HCT116 (cell line): ENCODE measurements at regions not wholly inside any gene's neighbourhood (a gene's known extent, or its start where the extent isn't known, plus 50 kb on each side); places are given as distances from the start of the nearest gene placed in this dataset.

Experiments
- ATAC-seq: fragments of 200-7000 bp; cut with Tn5 transposase; 2 replicates; pipeline ENCODE4 v1.9.1; 2020; ENCODE audit warnings: mild to moderate bottlenecking, moderate library complexity
- BruUV-seq: library from RNA; stranded (reverse); fragments of 400-500 nt; replicated peaks from 2 replicates; lab custom pipeline; 2021; lab: Mats Ljungman, UMichigan
- CTCF ChIA-PET: fragments of 300-600 bp; sonication (Branson Sonifier 250); formaldehyde crosslinking; loops from one replicate; lab custom pipeline; 2021; ENCODE audit warnings: antibody characterized with exemption; lab: Charles Lee
- POLR2A ChIA-PET: fragments of 300-600, 350-600 bp; sonication (Branson Sonifier 250); formaldehyde crosslinking; loops from one replicate; lab custom pipeline; 2021; ENCODE audit warnings: antibody characterized with exemption; lab: Charles Lee
- RAD21 ChIA-PET, 2 experiments: fragments of 300-600 bp; sonication (Branson Sonifier 250); formaldehyde crosslinking; loops; one replicate each; lab custom pipeline; 2023; ENCODE audit warnings: low total read pairs in 2 of 2; ENCODE audit not compliant: uncharacterized antibody in 2 of 2, unreplicated experiment in 2 of 2, low non-redundant PET in 1 of 2; lab: Charles Lee
- DNase-seq: peaks from one replicate; pipeline ENCODE4 v3.0.0-alpha.2; 2010; ENCODE audit warnings: low read depth, low spot score
- H2AFZ ChIP-seq: fragments of 200-600 bp; shearing (Covaris generic), sonication (generic); 2 replicates; pipeline ENCODE4 v1.6.1; 2017; ENCODE audit warnings: low read depth, mixed run types, mixed read lengths, antibody characterized with exemption, low read length; ENCODE audit not compliant: poor library complexity, severe bottlenecking
- H3K27ac ChIP-seq: 2 replicates; pipeline ENCODE4 v1.5.1; 2012; ENCODE audit warnings: low read depth, low read length
- H3K27me3 ChIP-seq: fragments of 200-600 bp; sonication (generic); 2 replicates; pipeline ENCODE4 v1.6.1; 2016; ENCODE audit warnings: mixed run types, low read length, mixed read lengths; ENCODE audit not compliant: insufficient read depth
- H3K36me3 ChIP-seq, 2 experiments: fragments of 200-500 bp in 1 of 2; fragments of 200-600 bp in 1 of 2; sonication (Bioruptor generic) in 1 of 2; sonication (generic) in 1 of 2; 2 replicates each; pipeline versions ENCODE4 v1.5.1 to v1.6.1; 2014 to 2016; ENCODE audit warnings: low read length in 2 of 2, inconsistent platforms in 1 of 2, mixed read lengths in 1 of 2, mixed run types in 1 of 2; ENCODE audit not compliant: insufficient read depth in 2 of 2, control insufficient read depth in 1 of 2
- H3K4me1 ChIP-seq, 2 experiments: fragments of 200-600 bp in 1 of 2; sonication (generic) in 1 of 2; 2 replicates each; pipeline versions ENCODE4 v1.5.1 to v1.6.1; 2012 to 2017; ENCODE audit warnings: low read length in 2 of 2, inconsistent platforms in 1 of 2, mild to moderate bottlenecking in 1 of 2, mixed read lengths in 1 of 2, mixed run types in 1 of 2, moderate library complexity in 1 of 2; ENCODE audit not compliant: insufficient read depth in 2 of 2, control insufficient read depth in 1 of 2
- H3K4me2 ChIP-seq: fragments of 200-600 bp; sonication (generic); 2 replicates; pipeline ENCODE4 v1.6.1; 2017; ENCODE audit warnings: mixed run types, low read length, mixed read lengths
- H3K4me3 ChIP-seq, 2 experiments: fragments of 200-600 bp in 1 of 2; sonication (generic) in 1 of 2; replicated peaks in 1 of 2; 2 replicates each; pipeline ENCODE4 v1.5.1; 2011 to 2016; ENCODE audit warnings: low read length in 2 of 2, control low read depth in 1 of 2, low read depth in 1 of 2, mild to moderate bottlenecking in 1 of 2, mixed read lengths in 1 of 2, mixed run types in 1 of 2
- H3K79me2 ChIP-seq: fragments of 200-600 bp; sonication (generic); 2 replicates; pipeline ENCODE4 v1.6.1; 2017; ENCODE audit warnings: mild to moderate bottlenecking, mixed run types, low read length, moderate library complexity, mixed read lengths; ENCODE audit not compliant: insufficient read depth
- H3K9ac ChIP-seq: fragments of 200-600 bp; sonication (generic); 2 replicates; pipeline ENCODE4 v1.6.1; 2016; ENCODE audit warnings: low read length, mixed read lengths
- H3K9me2 ChIP-seq: fragments of 200-600 bp; sonication (generic), shearing (Covaris generic); 2 replicates; pipeline ENCODE4 v1.6.1; 2017; ENCODE audit warnings: mixed run types, mild to moderate bottlenecking, moderate library complexity; ENCODE audit not compliant: insufficient read depth
- H3K9me3 ChIP-seq, 2 experiments: fragments of 200-500 bp in 1 of 2; fragments of 200-600 bp in 1 of 2; sonication (Bioruptor generic) in 1 of 2; sonication (generic) in 1 of 2; 2 replicates each; pipeline ENCODE4 v1.6.1; 2014 to 2017; ENCODE audit warnings: low read length in 2 of 2, mixed read lengths in 2 of 2, inconsistent platforms in 1 of 2, low read depth in 1 of 2, mild to moderate bottlenecking in 1 of 2, mixed run types in 1 of 2, moderate library complexity in 1 of 2; ENCODE audit not compliant: control insufficient read depth in 1 of 2, insufficient read depth in 1 of 2
- H4K20me1 ChIP-seq: fragments of 200-600 bp; sonication (generic), shearing (Covaris generic); 2 replicates; pipeline ENCODE4 v1.6.1; 2017; ENCODE audit warnings: mixed run types, mild to moderate bottlenecking, moderate library complexity; ENCODE audit not compliant: insufficient read depth
- CEBPB ChIP-seq: IDR thresholded peaks from 2 replicates; pipeline ENCODE4 v1.6.1; 2012; ENCODE audit warnings: low read depth
- EGR1 ChIP-seq: IDR thresholded peaks from 2 replicates; pipeline ENCODE4 v1.6.1; 2012; ENCODE audit warnings: low read depth
- ELF1 ChIP-seq: IDR thresholded peaks from 2 replicates; pipeline ENCODE4 v1.6.1; 2012; ENCODE audit warnings: low read depth, borderline replicate concordance
- EZH2 ChIP-seq: fragments of 200-600 bp; sonication (generic); IDR thresholded peaks from 2 replicates; pipeline ENCODE4 v1.6.1; 2017; ENCODE audit warnings: antibody characterized with exemption, mixed run types
- JUND ChIP-seq: IDR thresholded peaks from 2 replicates; pipeline ENCODE4 v1.6.1; 2012
- POLR2A ChIP-seq: IDR thresholded peaks from 2 replicates; pipeline ENCODE4 v1.7.0; 2011; ENCODE audit warnings: borderline replicate concordance; ENCODE audit not compliant: insufficient read depth, insufficient read length; ENCODE audit errors: extremely low read depth
- POLR2AphosphoS5 ChIP-seq: IDR thresholded peaks from 2 replicates; pipeline ENCODE4 v1.6.1; 2011; ENCODE audit warnings: mild to moderate bottlenecking, low read depth, low read length, moderate library complexity
- RAD21 ChIP-seq: IDR thresholded peaks from 2 replicates; pipeline ENCODE4 v1.6.1; 2012; ENCODE audit warnings: low read depth, mild to moderate bottlenecking
- REST ChIP-seq: IDR thresholded peaks from 2 replicates; pipeline ENCODE4 v1.6.1; 2012; ENCODE audit warnings: low read depth
- SIN3A ChIP-seq: IDR thresholded peaks from 2 replicates; pipeline ENCODE4 v1.6.1; 2012; ENCODE audit warnings: low read depth
- SP1 ChIP-seq: IDR thresholded peaks from 2 replicates; pipeline ENCODE4 v1.6.1; 2012; ENCODE audit warnings: low read depth
- TCF7L2 ChIP-seq: IDR thresholded peaks from 2 replicates; pipeline ENCODE4 v1.7.0; 2011; ENCODE audit warnings: borderline replicate concordance, inconsistent platforms; ENCODE audit not compliant: insufficient read depth, insufficient read length; ENCODE audit errors: extremely low read depth
- YY1 ChIP-seq: IDR thresholded peaks from 2 replicates; pipeline ENCODE4 v1.6.1; 2011; ENCODE audit warnings: low read length, low read depth, moderate library complexity, mild to moderate bottlenecking; ENCODE audit not compliant: insufficient replicate concordance; ENCODE audit errors: extremely low read depth
- ZFX ChIP-seq: fragments of 450-650 bp; IDR thresholded peaks from 2 replicates; pipeline ENCODE4 v1.6.1; 2017
- intact Hi-C: fragments of 100-400 bp; cut with micrococcal nuclease; formaldehyde crosslinking; loops from 2 replicates; pipeline ENCODE4 v1.10.0; 2022

GRCh38 chr22:20642668-20643179, 131.2 kb upstream of the SERPIND1 start:
- H3K27ac ChIP-seq = no peak overlapping the region
- ChIA-PET POLR2A (no interaction called here), RAD21 (no interaction called here), CTCF (no interaction called here)
- H3K79me2 ChIP-seq = no peaks in the 10 kb centered on the region
- no peaks in the 10 kb centered on the region for H4K20me1 ChIP-seq
- H3K9me3 ChIP-seq = no peaks in the 10 kb centered on the region; a peak in 1 of 4 replicates
- no peaks in the 10 kb centered on the region for H3K4me1 ChIP-seq
- DNase-seq (no peak), ATAC-seq (no peak)
- 0 out of 2 replicates have a peak, but pooled peaks cover 4% of the 10 kb centered on the region for H3K27me3 ChIP-seq
- no peak overlapping the region for H2AFZ ChIP-seq
- no peak overlapping the region for H3K4me3 ChIP-seq
- no peaks in the 10 kb centered on the region for H3K36me3 ChIP-seq
- H3K9ac ChIP-seq = no peak overlapping the region
- BruUV-seq = no TSS peak
- TF ChIP-seq CEBPB = no peak
- no peak for TF ChIP-seq REST
- TF ChIP-seq JUND = no peak
- TF ChIP-seq EGR1 = no peak
- no peak for TF ChIP-seq EZH2
- no peak for TF ChIP-seq TCF7L2
- no peak for TF ChIP-seq ELF1
- TF ChIP-seq RAD21 = no peak
- no peak for TF ChIP-seq YY1
- TF ChIP-seq SIN3A = no peak
- TF ChIP-seq ZFX = no peak
- no peak for TF ChIP-seq SP1
- no peak for TF ChIP-seq POLR2AphosphoS5
- TF ChIP-seq POLR2A = no peak
- H3K4me2 ChIP-seq = no peak overlapping the region
- no peaks in the 10 kb centered on the region for H3K9me2 ChIP-seq
- intact Hi-C loops = no loop called here
